ENCODE measurements at regions not wholly inside any gene's neighbourhood (a gene's known extent, or its start where the extent isn't known, plus 50 kb on each side); places are given as distances from the start of the nearest gene placed in this dataset.

DNA sequence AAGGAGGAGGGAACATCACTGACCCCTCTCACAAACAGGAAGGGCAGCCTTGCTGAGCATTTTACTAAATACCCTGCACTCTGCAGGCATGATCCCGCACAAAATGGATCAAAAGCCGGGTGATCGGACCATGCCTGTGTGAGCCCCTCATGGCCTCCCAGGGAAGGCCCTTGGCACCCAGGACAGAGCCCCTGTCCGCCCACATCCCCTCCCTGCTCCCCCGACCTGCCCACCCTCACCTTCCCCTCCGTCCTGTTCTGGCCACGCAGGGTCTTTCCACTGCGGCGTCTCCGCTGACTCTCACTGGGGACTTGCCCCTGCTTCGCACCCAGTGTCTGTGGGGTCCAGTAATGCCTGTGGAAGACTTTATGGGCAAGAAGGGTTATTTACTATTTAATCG lies 105.0 kb downstream of the HMX1 start:
- CTCF ChIA-PET, result interaction anchor here (0.6 kb wide), 1 partner anchor 154 kb away, joined by 3 read pairs; no protein-coding TSS in a partner anchor
- POLR2A ChIA-PET (ENCODE audit: low non-redundant PET), result no interaction called here
- H3K27ac ChIP-seq, result no peak overlapping the region
- no peak for DNase-seq (ENCODE audit: low spot score)
- TF ChIP-seq, protein P1, sequence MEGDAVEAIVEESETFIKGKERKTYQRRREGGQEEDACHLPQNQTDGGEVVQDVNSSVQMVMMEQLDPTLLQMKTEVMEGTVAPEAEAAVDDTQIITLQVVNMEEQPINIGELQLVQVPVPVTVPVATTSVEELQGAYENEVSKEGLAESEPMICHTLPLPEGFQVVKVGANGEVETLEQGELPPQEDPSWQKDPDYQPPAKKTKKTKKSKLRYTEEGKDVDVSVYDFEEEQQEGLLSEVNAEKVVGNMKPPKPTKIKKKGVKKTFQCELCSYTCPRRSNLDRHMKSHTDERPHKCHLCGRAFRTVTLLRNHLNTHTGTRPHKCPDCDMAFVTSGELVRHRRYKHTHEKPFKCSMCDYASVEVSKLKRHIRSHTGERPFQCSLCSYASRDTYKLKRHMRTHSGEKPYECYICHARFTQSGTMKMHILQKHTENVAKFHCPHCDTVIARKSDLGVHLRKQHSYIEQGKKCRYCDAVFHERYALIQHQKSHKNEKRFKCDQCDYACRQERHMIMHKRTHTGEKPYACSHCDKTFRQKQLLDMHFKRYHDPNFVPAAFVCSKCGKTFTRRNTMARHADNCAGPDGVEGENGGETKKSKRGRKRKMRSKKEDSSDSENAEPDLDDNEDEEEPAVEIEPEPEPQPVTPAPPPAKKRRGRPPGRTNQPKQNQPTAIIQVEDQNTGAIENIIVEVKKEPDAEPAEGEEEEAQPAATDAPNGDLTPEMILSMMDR (conservative IDR thresholded peaks at IDR 0.05; ENCODE audit: low read depth), result no peak

GRCh38 chr4:8765631-8766590 lies 105.7 kb downstream of the HMX1 start:
- H3K27ac ChIP-seq, result no peak overlapping the region
- no peak for DNase-seq (ENCODE audit: low spot score)
- TF ChIP-seq, protein P1 (conservative IDR thresholded peaks at IDR 0.05; ENCODE audit: low read depth), result no peak
- ChIA-PET POLR2A (ENCODE audit: low non-redundant PET) (no interaction called here), CTCF (interaction anchor here (0.6 kb wide), 1 partner anchor 155 kb away, joined by 3 read pairs; no protein-coding TSS in a partner anchor)

DNA sequence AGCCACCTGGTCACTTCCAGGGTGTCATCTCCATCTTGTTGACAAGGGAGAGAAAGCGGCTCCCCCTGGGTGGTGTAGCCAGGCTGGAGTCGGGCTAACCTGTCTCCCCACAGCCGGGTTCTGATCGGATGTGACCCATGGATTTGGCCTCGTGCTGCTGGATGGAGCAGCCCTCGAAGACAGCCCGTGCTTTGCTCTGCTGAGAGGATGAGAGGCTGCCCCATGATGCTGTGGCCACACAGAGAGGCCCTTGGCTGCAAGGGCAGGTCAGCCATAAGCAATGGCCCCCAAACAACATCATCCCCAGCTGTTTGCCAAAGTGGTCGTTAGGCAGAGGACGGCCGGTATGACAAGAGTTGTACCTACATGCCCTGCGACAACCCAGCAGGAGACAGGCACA lies 106.6 kb downstream of the HMX1 start:
- TF ChIP-seq, protein P1 (conservative IDR thresholded peaks at IDR 0.05; ENCODE audit: low read depth), result no peak
- ChIA-PET CTCF (no interaction called here), POLR2A (ENCODE audit: low non-redundant PET) (no interaction called here)
- no peak overlapping the region for H3K27ac ChIP-seq
- DNase-seq (ENCODE audit: low spot score), result no peak

GRCh38 chr4:8763966-8764901 lies 107.4 kb downstream of the HMX1 start:
- no peak for DNase-seq (ENCODE audit: low spot score)
- TF ChIP-seq, protein P1 (conservative IDR thresholded peaks at IDR 0.05; ENCODE audit: low read depth), result no peak
- ChIA-PET CTCF (no interaction called here), POLR2A (ENCODE audit: low non-redundant PET) (no interaction called here)
- no peak overlapping the region for H3K27ac ChIP-seq

DNA sequence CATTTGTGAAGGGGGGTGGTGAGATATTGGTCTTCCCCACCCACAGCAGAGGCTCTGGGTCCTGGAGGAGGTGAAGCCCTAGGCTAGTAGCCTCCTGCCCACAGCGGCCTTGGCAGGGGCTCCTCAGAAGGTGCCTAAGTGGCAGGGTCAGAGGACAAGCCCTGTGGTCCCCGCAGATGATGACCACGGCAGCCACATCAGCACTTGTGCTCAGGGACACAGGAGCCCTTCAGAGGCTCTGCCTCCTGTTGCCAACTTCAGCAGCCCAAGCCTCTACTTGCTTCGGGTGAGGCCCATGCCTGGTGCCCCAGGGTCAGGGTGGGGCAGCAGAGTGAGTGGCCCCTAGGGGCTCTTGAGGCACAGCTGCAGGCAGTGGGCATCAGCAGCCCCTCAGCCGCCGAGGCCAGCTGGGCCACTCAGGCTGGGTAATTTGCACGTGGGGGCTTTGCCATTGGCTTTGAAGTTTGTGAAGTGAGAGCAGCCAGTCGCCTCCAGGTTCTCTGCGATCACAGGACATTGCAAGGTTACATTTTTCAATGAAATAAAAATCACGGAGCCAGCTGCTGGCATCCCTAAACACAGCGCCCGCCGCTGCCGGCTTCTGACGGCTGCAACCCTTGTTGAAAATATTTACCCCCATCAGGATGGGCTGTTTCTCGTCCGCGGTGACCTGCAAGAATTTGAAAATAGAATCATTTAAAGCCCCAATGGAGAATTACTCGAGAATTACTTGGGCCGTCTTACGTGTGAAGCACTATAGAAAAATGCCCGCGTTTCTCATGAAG lies 108.5 kb downstream of the HMX1 start:
- TF ChIP-seq, protein P1 (conservative IDR thresholded peaks at IDR 0.05; ENCODE audit: low read depth), result no peak
- POLR2A ChIA-PET (ENCODE audit: low non-redundant PET), result no interaction called here
- no peak for DNase-seq (ENCODE audit: low spot score)
- H3K27ac ChIP-seq, result no peak overlapping the region
- CTCF ChIA-PET, result no interaction called here

Data from RWPE1 (cell line).